ENCODE measurements at regions not wholly inside any gene's neighbourhood (a gene's known extent, or its start where the extent isn't known, plus 50 kb on each side); places are given as distances from the start of the nearest gene placed in this dataset.

GRCh38 chr2:2657121-2657962, 326.3 kb upstream of the MYT1L start:
- ChIA-PET POLR2A (no interaction called here), CTCF (no interaction called here)
- peaks cover 3% of the 10 kb centered on the region for H3K9me3 ChIP-seq
- no peak for TF ChIP-seq CTCF (IDR thresholded peaks at IDR 0.05; ENCODE audit: insufficient read depth in 1 of 2, low read depth in 1 of 2, low read length in 1 of 2, severe bottlenecking in 1 of 2, unreplicated experiment in 1 of 2)
- H3K36me3 Mint-ChIP-seq (ENCODE audit: insufficient read depth, unreplicated experiment): no peaks in the 10 kb centered on the region
- H3K36me3 ChIP-seq (ENCODE audit: control insufficient read depth, insufficient read depth, low read length): no peaks in the 10 kb centered on the region
- DNase-seq: no peak
- no TSS peak for BruUV-seq (replicated peaks)
- H3K4me3 Mint-ChIP-seq (ENCODE audit: unreplicated experiment): no peak overlapping the region
- H3K4me1 Mint-ChIP-seq (ENCODE audit: low read depth, unreplicated experiment): no peaks in the 10 kb centered on the region
- intact Hi-C loops (cut with micrococcal nuclease; ENCODE audit: unreplicated experiment): no loop called here
- H3K27ac Mint-ChIP-seq (ENCODE audit: unreplicated experiment): no peak overlapping the region
- H3K4me1 ChIP-seq: no peaks in the 10 kb centered on the region
- H3K4me3 ChIP-seq (ENCODE audit: low read depth, low read length): no peak overlapping the region
- no peaks in the 10 kb centered on the region for H3K27me3 ChIP-seq (replicated peaks; ENCODE audit: control insufficient read depth, insufficient read depth, low read length)
- H3K9me3 Mint-ChIP-seq (ENCODE audit: unreplicated experiment): peaks cover 21% of the 10 kb centered on the region
- peaks cover 2% of the 10 kb centered on the region for H3K27me3 Mint-ChIP-seq (ENCODE audit: insufficient read depth, unreplicated experiment)

- Mint-ChIP-seq H3K27me3 (ENCODE audit: insufficient read depth, unreplicated experiment) (peaks cover 2% of the 10 kb centered on the region), H3K4me1 (ENCODE audit: low read depth, unreplicated experiment) (no peaks in the 10 kb centered on the region), H3K4me3 (ENCODE audit: unreplicated experiment) (no peak overlapping the region), H3K27ac (ENCODE audit: unreplicated experiment) (no peak overlapping the region), H3K36me3 (ENCODE audit: insufficient read depth, unreplicated experiment) (no peaks in the 10 kb centered on the region), H3K9me3 (ENCODE audit: unreplicated experiment) (peaks cover 21% of the 10 kb centered on the region)
- intact Hi-C loops (cut with micrococcal nuclease; ENCODE audit: unreplicated experiment): no loop called here
- Histone ChIP-seq H3K4me3 (ENCODE audit: low read depth, low read length) (no peak overlapping the region), H3K4me1 (no peaks in the 10 kb centered on the region), H3K36me3 (ENCODE audit: control insufficient read depth, insufficient read depth, low read length) (no peaks in the 10 kb centered on the region), H3K9me3 (peaks cover 3% of the 10 kb centered on the region), H3K27me3 (replicated peaks; ENCODE audit: control insufficient read depth, insufficient read depth, low read length) (no peaks in the 10 kb centered on the region)
- POLR2A ChIA-PET: no interaction called here
- BruUV-seq (replicated peaks): no TSS peak
- CTCF ChIA-PET: no interaction called here
- no peak for DNase-seq
- no peak for TF ChIP-seq CTCF (IDR thresholded peaks at IDR 0.05; ENCODE audit: insufficient read depth in 1 of 2, low read depth in 1 of 2, low read length in 1 of 2, severe bottlenecking in 1 of 2, unreplicated experiment in 1 of 2)
Measured at GRCh38 chr2:2656115-2657011, 325.3 kb upstream of the MYT1L start.

- peaks cover 2% of the 10 kb centered on the region for H3K27me3 Mint-ChIP-seq (ENCODE audit: insufficient read depth, unreplicated experiment)
- ChIA-PET POLR2A (no interaction called here), CTCF (no interaction called here)
- Histone ChIP-seq H3K27me3 (replicated peaks; ENCODE audit: control insufficient read depth, insufficient read depth, low read length) (no peaks in the 10 kb centered on the region), H3K4me3 (ENCODE audit: low read depth, low read length) (no peak overlapping the region), H3K4me1 (no peaks in the 10 kb centered on the region), H3K36me3 (ENCODE audit: control insufficient read depth, insufficient read depth, low read length) (no peaks in the 10 kb centered on the region), H3K9me3 (peaks cover 3% of the 10 kb centered on the region)
- H3K9me3 Mint-ChIP-seq (ENCODE audit: unreplicated experiment): peaks cover 19% of the 10 kb centered on the region
- H3K4me1 Mint-ChIP-seq (ENCODE audit: low read depth, unreplicated experiment): no peaks in the 10 kb centered on the region
- no peaks in the 10 kb centered on the region for H3K36me3 Mint-ChIP-seq (ENCODE audit: insufficient read depth, unreplicated experiment)
- no peak for TF ChIP-seq CTCF (IDR thresholded peaks at IDR 0.05; ENCODE audit: insufficient read depth in 1 of 2, low read depth in 1 of 2, low read length in 1 of 2, severe bottlenecking in 1 of 2, unreplicated experiment in 1 of 2)
- no TSS peak for BruUV-seq (replicated peaks)
- no peak for DNase-seq
- no peak overlapping the region for H3K27ac Mint-ChIP-seq (ENCODE audit: unreplicated experiment)
- intact Hi-C loops (cut with micrococcal nuclease; ENCODE audit: unreplicated experiment): no loop called here
- no peak overlapping the region for H3K4me3 Mint-ChIP-seq (ENCODE audit: unreplicated experiment)
Measured at GRCh38 chr2:2655453-2656114, 324.5 kb upstream of the MYT1L start.

All from Caco-2 (cell line).